Karpas-422 (cell line): ENCODE measurements at regions not wholly inside any gene's neighbourhood (a gene's known extent, or its start where the extent isn't known, plus 50 kb on each side); places are given as distances from the start of the nearest gene placed in this dataset.
"Not testable (repeated sequence)": the region's sequence is repeated elsewhere in the genome, so short reads cannot be mapped to it uniquely, and the experiment has no call there.

Experiments used
- DNase-seq: peaks from one replicate; pipeline ENCODE4 v3.0.0-alpha.2; 2015
- H2AFZ ChIP-seq: fragments of 200-600 bp; sonication (generic); 2 replicates; pipeline ENCODE4 v1.6.1; 2014; ENCODE audit warnings: antibody characterized with exemption, low read length, mixed read lengths
- H3K27ac ChIP-seq: fragments of 200-600 bp; sonication (generic); 2 replicates; pipeline ENCODE4 v1.5.1; 2014; ENCODE audit warnings: mild to moderate bottlenecking, low read length, moderate library complexity
- H3K27me3 ChIP-seq: fragments of 200-600 bp; sonication (generic); 2 replicates; pipeline ENCODE4 v1.6.1; 2014; ENCODE audit warnings: low read length, mixed read lengths
- H3K36me3 ChIP-seq: fragments of 200-600 bp; sonication (generic); 2 replicates; pipeline ENCODE4 v1.6.1; 2014; ENCODE audit warnings: low read length, mixed read lengths; ENCODE audit not compliant: insufficient read depth
- H3K4me1 ChIP-seq: fragments of 200-600 bp; sonication (generic); 2 replicates; pipeline ENCODE4 v1.6.1; 2014; ENCODE audit warnings: mild to moderate bottlenecking, low read length, mixed read lengths
- H3K4me2 ChIP-seq: fragments of 200-600 bp; sonication (generic); 2 replicates; pipeline ENCODE4 v1.6.1; 2014; ENCODE audit warnings: low read length, low read depth, mild to moderate bottlenecking; ENCODE audit not compliant: poor library complexity, severe bottlenecking
- H3K4me3 ChIP-seq: fragments of 200-600 bp; sonication (generic); 2 replicates; pipeline ENCODE4 v1.5.1; 2014; ENCODE audit warnings: mild to moderate bottlenecking, antibody characterized with exemption, low read length, mixed read lengths
- H3K79me2 ChIP-seq: fragments of 200-600 bp; sonication (generic); 2 replicates; pipeline ENCODE4 v1.6.1; 2014; ENCODE audit warnings: mild to moderate bottlenecking, low read length, mixed read lengths
- H3K9ac ChIP-seq: fragments of 200-600 bp; sonication (generic); 2 replicates; pipeline ENCODE4 v1.6.0; 2014; ENCODE audit warnings: low read length
- H3K9me2 ChIP-seq: fragments of 200-600 bp; sonication (generic), shearing (Covaris generic); replicated peaks from 2 replicates; pipeline ENCODE4 v1.6.0; 2014; ENCODE audit warnings: mild to moderate bottlenecking, low read length, moderate library complexity; ENCODE audit not compliant: insufficient read depth
- H3K9me3 ChIP-seq: fragments of 300-700, 200-600 bp; sonication (generic); 2 replicates; pipeline ENCODE4 v1.6.1; 2014; ENCODE audit warnings: low read length, mixed read lengths
- H4K20me1 ChIP-seq: fragments of 200-600 bp; sonication (generic); 2 replicates; pipeline ENCODE4 v1.6.1; 2014; ENCODE audit warnings: mild to moderate bottlenecking, antibody characterized with exemption, low read length, low read depth; ENCODE audit not compliant: insufficient read depth

DNA sequence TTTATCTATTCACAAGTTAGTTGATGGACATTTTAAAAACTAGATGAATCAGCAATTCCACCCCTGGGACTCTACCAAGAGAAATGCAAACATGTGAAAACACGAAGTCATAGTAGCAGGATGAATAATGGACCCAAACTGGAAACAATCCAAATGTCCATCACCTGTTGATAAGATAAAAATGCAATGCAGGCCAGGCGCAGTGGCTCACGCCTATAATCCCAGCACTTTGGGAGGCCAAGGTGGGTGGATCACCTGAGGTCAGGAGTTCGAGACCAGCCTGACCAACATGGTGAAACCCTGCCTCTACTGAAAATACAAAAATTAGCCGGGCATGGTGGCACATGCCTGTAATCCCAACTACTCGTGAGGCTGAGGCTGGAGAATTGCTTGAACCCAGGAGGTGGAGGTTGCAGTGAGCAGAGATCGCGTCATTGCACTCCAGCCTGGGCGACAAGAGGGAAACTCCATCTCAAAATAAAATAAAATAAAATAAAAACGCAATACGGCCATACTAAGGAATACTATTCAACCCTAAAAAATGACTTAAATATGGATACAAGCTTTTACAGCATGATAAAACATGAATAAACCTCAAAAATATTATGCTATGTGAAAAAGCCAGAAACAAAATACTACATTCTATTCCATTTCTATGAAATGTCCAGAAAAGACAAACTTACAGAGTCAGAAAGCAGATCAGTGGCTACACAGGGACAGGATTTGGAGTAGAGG is 61.6 kb upstream of the BACH2 start:
- H3K4me3 ChIP-seq, H4K20me1 ChIP-seq, H3K9me3 ChIP-seq, H3K9ac ChIP-seq, H3K27me3 ChIP-seq, H3K4me1 ChIP-seq, H2AFZ ChIP-seq, DNase-seq, H3K27ac ChIP-seq, H3K36me3 ChIP-seq, H3K4me2 ChIP-seq, H3K9me2 ChIP-seq, H3K79me2 ChIP-seq: not testable (repeated sequence)

DNA sequence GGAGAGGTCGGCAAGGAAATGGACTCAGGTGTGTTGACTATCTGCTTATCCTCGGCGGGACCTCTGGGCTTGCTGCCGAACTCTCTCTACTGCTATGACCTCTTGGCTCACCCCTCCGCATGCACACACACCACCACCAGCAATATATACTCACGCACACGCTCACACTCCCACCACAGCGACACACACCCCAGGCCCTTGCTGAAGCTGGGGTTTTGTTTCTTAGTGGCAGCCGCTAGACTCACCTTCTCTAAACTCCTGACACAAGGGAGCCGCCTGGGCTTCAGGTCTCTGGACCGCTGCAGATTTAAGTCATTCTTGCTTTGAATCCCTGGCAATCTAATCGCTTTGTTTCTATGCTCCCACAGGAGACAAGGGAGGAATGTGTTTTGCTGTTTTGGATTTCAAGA is 59.4 kb upstream of the BACH2 start:
- Histone ChIP-seq H3K4me1 (peaks cover 3% of the 10 kb centered on the region), H2AFZ (no peak overlapping the region), H4K20me1 (no peaks in the 10 kb centered on the region), H3K4me3 (no peak overlapping the region), H3K9ac (no peak overlapping the region), H3K27ac (no peak overlapping the region), H3K9me3 (no peaks in the 10 kb centered on the region), H3K27me3 (no peaks in the 10 kb centered on the region), H3K79me2 (no peaks in the 10 kb centered on the region), H3K36me3 (no peaks in the 10 kb centered on the region), H3K4me2 (no peak overlapping the region), H3K9me2 (no peaks in the 10 kb centered on the region)
- no peak for DNase-seq

DNA sequence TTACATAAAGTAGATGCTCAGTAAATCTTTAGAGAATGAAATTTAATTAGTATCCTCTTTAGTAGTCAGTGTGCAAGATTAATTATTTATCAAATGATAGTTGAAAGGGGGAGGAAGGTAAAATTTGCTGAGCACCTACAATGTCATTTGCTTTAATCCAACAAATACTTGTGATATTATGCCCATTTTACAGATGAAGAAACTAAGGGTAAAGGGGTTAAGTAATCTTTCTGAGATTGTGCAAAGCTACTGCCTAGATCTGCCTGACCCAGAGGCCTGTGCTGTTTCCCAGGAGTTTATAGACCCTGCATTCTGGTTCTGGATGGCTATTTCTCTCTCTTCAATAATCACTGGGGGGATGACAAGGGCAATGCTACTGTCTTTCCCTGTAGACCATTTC is 58.3 kb upstream of the BACH2 start:
- Histone ChIP-seq H3K36me3 (no peaks in the 10 kb centered on the region), H3K27ac (no peak overlapping the region), H3K79me2 (no peaks in the 10 kb centered on the region), H3K9ac (no peak overlapping the region), H3K4me1 (peaks cover 9% of the 10 kb centered on the region), H3K4me2 (no peak overlapping the region), H2AFZ (no peak overlapping the region), H3K9me3 (no peaks in the 10 kb centered on the region), H3K27me3 (no peaks in the 10 kb centered on the region), H3K9me2 (no peaks in the 10 kb centered on the region), H4K20me1 (no peaks in the 10 kb centered on the region), H3K4me3 (no peak overlapping the region)
- DNase-seq: no peak

DNA sequence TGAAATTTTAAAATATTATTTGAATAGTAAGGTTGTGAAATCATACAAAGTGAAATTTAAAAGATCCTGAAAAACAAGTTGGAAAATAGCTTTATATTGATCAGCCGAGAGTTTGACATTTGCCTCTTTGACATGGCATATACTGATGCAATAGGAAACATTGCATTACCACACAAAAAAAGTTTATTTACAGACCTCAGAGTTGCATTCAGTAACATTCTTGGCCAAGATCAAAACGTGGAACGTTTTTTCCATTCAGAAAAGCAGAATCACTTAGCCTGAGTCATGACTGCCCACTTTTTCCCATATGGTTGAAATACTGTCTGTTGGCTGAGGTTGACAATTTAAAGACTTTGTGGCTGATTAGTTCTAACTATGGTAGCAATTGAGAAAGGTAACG is 55.1 kb upstream of the BACH2 start:
- no peak for DNase-seq
- Histone ChIP-seq H3K9me2 (no peaks in the 10 kb centered on the region), H3K27me3 (no peaks in the 10 kb centered on the region), H3K4me2 (no peak overlapping the region), H3K4me1 (peaks cover 9% of the 10 kb centered on the region), H2AFZ (no peak overlapping the region), H3K27ac (no peak overlapping the region), H3K36me3 (no peaks in the 10 kb centered on the region), H4K20me1 (no peaks in the 10 kb centered on the region), H3K79me2 (no peaks in the 10 kb centered on the region), H3K9ac (no peak overlapping the region), H3K4me3 (no peak overlapping the region), H3K9me3 (no peaks in the 10 kb centered on the region)

DNA sequence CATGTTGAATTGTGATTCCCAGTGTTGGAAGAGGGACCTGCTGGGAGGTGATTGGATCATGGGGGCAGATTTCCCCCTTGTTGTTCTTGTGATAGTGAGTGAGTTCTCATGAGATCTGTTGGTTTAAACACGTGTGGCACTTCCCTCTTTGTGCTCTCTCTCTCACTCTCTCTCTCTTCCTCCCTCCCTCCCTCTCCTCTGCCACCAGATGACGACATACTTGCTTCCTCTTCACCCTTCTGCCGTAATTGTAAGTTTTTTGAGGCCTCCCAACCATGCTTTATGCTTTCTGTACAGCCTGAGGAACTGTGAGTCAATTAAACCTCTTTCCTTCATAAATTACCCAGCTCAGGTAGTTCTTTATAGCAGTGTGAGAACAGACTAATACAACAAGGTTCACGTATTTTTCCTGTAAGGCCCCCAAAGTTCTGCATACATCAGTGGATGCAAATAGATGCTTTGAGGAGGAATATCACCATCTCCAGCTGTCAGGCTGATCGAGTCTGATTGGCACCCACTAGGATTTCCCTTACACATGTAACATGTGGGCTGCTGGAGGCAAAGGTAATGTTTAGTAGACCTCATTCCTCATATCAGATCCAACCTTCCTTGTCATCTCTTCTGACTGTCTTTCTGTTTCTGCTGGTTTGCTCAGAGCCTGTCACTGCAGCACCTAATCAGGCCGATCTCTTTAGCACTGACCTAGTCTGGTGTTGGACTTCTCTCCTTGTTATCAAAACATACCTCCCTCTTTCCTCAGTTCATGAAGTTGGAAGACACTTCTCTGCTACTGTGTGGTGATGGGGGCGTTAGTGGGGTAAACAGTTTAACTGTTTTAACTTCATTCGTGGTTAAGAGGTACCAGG is 54.3 kb upstream of the BACH2 start:
- no peaks in the 10 kb centered on the region for H4K20me1 ChIP-seq
- peaks cover 9% of the 10 kb centered on the region for H3K4me1 ChIP-seq
- peak overlapping the region; percentile 16; the same call in 1 of the 2 replicates for H2AFZ ChIP-seq
- no peaks in the 10 kb centered on the region for H3K9me3 ChIP-seq
- no peaks in the 10 kb centered on the region for H3K79me2 ChIP-seq
- H3K4me3 ChIP-seq: no peak overlapping the region
- H3K4me2 ChIP-seq: no peak overlapping the region
- no peak overlapping the region for H3K9ac ChIP-seq
- no peaks in the 10 kb centered on the region for H3K36me3 ChIP-seq
- peak; percentile 56 for DNase-seq
- no peak overlapping the region for H3K27ac ChIP-seq
- no peaks in the 10 kb centered on the region for H3K27me3 ChIP-seq
- no peaks in the 10 kb centered on the region for H3K9me2 ChIP-seq

DNA sequence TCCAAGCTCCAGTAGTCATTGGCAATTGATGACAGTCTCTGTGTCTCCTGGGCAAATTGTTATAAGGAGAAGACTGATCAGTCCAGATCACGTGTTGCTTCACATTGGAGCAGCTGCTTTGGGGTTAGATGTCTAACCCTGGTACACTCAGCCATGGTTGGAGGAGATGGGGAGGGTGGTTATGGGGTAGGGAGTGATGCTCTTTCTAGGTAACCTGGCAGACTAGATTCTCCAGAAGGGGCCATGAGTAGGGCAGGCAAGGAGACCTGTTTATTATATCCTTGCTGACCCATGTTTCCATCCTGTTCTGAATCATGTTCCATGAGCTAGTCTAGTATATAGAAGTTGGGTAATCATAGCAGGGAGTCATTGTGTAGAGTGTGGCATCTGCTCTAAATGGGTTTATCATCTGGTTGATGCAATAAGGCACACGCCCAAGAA is 50.8 kb upstream of the BACH2 start:
- Histone ChIP-seq H3K27ac (no peak overlapping the region), H4K20me1 (no peaks in the 10 kb centered on the region), H3K9me2 (no peaks in the 10 kb centered on the region), H3K79me2 (no peaks in the 10 kb centered on the region), H3K9ac (no peak overlapping the region), H3K27me3 (no peaks in the 10 kb centered on the region), H3K4me2 (no peak overlapping the region), H3K4me1 (peaks cover 9% of the 10 kb centered on the region), H3K4me3 (no peak overlapping the region), H3K36me3 (no peaks in the 10 kb centered on the region), H2AFZ (no peak overlapping the region), H3K9me3 (no peaks in the 10 kb centered on the region)
- no peak for DNase-seq

DNA sequence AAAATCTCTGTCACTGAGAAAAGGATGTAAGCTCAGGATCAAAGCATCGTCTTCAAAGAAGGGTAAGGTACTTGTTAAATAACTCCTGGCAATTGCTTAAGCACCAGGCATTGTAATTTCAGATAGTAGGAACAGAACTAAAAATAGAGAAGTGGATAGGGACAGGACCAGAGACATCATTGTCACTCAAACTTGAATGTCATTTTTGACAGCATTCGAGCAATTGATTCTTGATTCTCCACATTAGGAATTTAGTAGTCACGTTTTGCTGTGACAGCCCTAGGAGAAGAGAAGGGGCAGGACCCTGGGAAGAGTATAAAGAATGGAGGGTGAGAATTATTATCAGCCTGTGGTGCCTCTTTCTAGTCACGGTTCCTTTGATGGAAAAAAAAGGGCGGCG is 50.1 kb upstream of the BACH2 start:
- no peak for DNase-seq
- Histone ChIP-seq H3K4me2 (no peak overlapping the region), H3K79me2 (no peaks in the 10 kb centered on the region), H3K9ac (no peak overlapping the region), H3K9me3 (no peaks in the 10 kb centered on the region), H3K27me3 (no peaks in the 10 kb centered on the region), H2AFZ (no peak overlapping the region), H4K20me1 (no peaks in the 10 kb centered on the region), H3K36me3 (no peaks in the 10 kb centered on the region), H3K4me3 (no peak overlapping the region), H3K27ac (no peak overlapping the region), H3K4me1 (peaks cover 9% of the 10 kb centered on the region), H3K9me2 (no peaks in the 10 kb centered on the region)
